ENCODE measurements at regions not wholly inside any gene's neighbourhood (a gene's known extent, or its start where the extent isn't known, plus 50 kb on each side); places are given as distances from the start of the nearest gene placed in this dataset.

DNA sequence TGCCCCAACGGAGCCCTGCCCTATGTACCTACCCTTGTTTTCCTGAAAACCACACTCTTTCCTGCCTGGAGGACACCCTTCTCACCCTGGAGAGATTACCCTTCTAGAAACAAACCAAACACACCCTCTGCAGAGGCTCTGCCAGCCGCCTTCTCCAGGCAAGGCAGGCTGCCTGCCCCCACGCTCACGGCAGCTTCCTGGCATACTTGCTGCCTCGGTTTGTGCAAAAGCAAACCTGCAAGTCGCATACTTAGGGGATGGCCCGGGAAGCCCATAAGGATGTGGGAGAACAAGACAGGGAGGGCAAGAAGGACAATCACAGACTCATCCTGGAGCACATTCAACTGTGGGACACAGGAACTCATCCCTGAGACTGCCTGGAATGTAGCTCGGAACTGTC lies 154.0 kb upstream of the DIO3 start:
- H2BK120ac ChIP-seq (ENCODE audit: low read depth, low read length) = no peak overlapping the region
- H4K91ac ChIP-seq (ENCODE audit: low read length) = no peak overlapping the region
- H4K8ac ChIP-seq (ENCODE audit: low read length) = no peak overlapping the region
- H3K4me3 ChIP-seq (ENCODE audit: insufficient read depth in 1 of 2, low read depth in 1 of 2, low read length in 2 of 2) = no peak overlapping the region
- H2BK12ac ChIP-seq (ENCODE audit: low read length in 2 of 2) = no peak overlapping the region
- no peaks in the 10 kb centered on the region for H3K36me3 ChIP-seq (ENCODE audit: control insufficient read depth in 1 of 2, insufficient read depth in 2 of 2, low read depth in 1 of 2, low read length in 2 of 2)
- H2AFZ ChIP-seq (ENCODE audit: low read depth, low read length) = no peak overlapping the region
- H2BK5ac ChIP-seq (ENCODE audit: low read depth, low read length, poor library complexity, severe bottlenecking) = no peak overlapping the region
- H3K79me1 ChIP-seq (replicated peaks; ENCODE audit: low read length, poor library complexity, severe bottlenecking) = no peaks in the 10 kb centered on the region
- H3K4me2 ChIP-seq (ENCODE audit: low read length, poor library complexity, severe bottlenecking) = no peak overlapping the region
- no peaks in the 10 kb centered on the region for H3K4me1 ChIP-seq (ENCODE audit: control insufficient read depth, insufficient read depth, low read depth, low read length)
- H3K27ac ChIP-seq (ENCODE audit: low read length, poor library complexity, severe bottlenecking) = no peak overlapping the region
- H2BK15ac ChIP-seq (ENCODE audit: low read depth, poor library complexity, severe bottlenecking) = no peak overlapping the region
- H3K23ac ChIP-seq (ENCODE audit: low read length in 2 of 2) = no peak overlapping the region
- no peak overlapping the region for H3K4ac ChIP-seq (ENCODE audit: low read depth in 1 of 2, low read length in 2 of 2)
- H3K9ac ChIP-seq (ENCODE audit: low read length) = no peak overlapping the region
- no peak overlapping the region for H3K14ac ChIP-seq (ENCODE audit: low read length in 2 of 2)
- WGBS = 81% methylated on average over 8 of the region's 8 CpGs
- H3K9me3 ChIP-seq (ENCODE audit: control insufficient read depth, low read length) = no peaks in the 10 kb centered on the region
- no peak overlapping the region for H2AK5ac ChIP-seq (ENCODE audit: low read length, severe bottlenecking)
- no peak overlapping the region for H3K18ac ChIP-seq (ENCODE audit: low read depth in 1 of 2, low read length in 2 of 2)
- peaks cover 0 to 25% of the 10 kb centered on the region in 2 experiments for H3K27me3 ChIP-seq (ENCODE audit: control insufficient read depth in 1 of 2, insufficient read depth in 1 of 2, low read length in 2 of 2)
- DNase-seq = no peak

DNA sequence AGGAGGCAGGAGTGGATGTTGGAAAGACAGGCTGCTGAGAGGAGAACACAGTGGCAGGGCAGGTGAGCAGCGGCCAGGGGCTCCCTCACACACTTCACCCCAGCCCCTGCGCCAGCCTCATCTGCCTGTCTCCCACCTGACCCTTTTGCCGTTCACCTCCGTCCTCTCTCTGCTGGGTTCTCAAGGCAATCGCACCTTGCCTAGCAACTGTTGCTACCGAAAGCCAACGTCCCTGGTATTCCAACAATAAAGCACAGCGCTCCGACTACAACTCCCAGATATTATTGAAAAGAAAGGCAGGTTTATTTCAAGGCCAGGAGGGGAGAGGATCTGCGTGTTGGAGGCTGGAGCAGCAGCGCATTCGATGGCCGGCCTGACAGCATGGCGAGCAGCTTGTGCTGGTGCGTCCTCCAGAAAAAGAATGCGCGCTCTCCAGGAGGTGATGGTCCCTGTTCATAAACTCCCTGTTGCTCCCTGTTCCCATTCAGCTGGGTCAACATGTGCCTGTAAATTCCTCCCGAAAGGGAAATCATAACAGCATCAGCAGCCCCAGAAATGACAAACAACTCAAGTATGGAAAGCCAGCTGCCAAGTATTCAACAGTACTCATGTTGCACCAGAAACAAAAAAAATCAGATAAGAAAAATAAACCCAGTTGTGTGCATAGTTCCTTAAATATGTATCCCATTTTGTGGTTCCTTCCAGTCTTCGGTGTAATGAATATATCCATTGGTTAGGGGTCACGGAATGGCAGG lies 153.0 kb upstream of the DIO3 start:
- no peak for DNase-seq
- no peaks in the 10 kb centered on the region for H3K79me1 ChIP-seq (replicated peaks; ENCODE audit: low read length, poor library complexity, severe bottlenecking)
- no peaks in the 10 kb centered on the region for H3K9me3 ChIP-seq (ENCODE audit: control insufficient read depth, low read length)
- H3K4me1 ChIP-seq (ENCODE audit: control insufficient read depth, insufficient read depth, low read depth, low read length) = no peaks in the 10 kb centered on the region
- H2AFZ ChIP-seq (ENCODE audit: low read depth, low read length) = no peak overlapping the region
- no peak overlapping the region for H2BK12ac ChIP-seq (ENCODE audit: low read length in 2 of 2)
- H4K8ac ChIP-seq (ENCODE audit: low read length) = no peak overlapping the region
- peak overlapping the region; percentile 18 for H3K9ac ChIP-seq (ENCODE audit: low read length)
- 85% methylated on average over 20 of the region's 20 CpGs for WGBS
- no peak overlapping the region for H3K4me2 ChIP-seq (ENCODE audit: low read length, poor library complexity, severe bottlenecking)
- H4K91ac ChIP-seq (ENCODE audit: low read length) = no peak overlapping the region
- peak overlapping the region; percentile 26 to 34 for H3K4me3 ChIP-seq (ENCODE audit: insufficient read depth in 1 of 2, low read depth in 1 of 2, low read length in 2 of 2)
- H3K27me3 ChIP-seq (ENCODE audit: control insufficient read depth in 1 of 2, insufficient read depth in 1 of 2, low read length in 2 of 2) = peaks cover 0 to 27% of the 10 kb centered on the region in 2 experiments
- H2BK15ac ChIP-seq (ENCODE audit: low read depth, poor library complexity, severe bottlenecking) = no peak overlapping the region
- H3K23ac ChIP-seq (ENCODE audit: low read length in 2 of 2) = no peak overlapping the region
- no peaks in the 10 kb centered on the region for H3K36me3 ChIP-seq (ENCODE audit: control insufficient read depth in 1 of 2, insufficient read depth in 2 of 2, low read depth in 1 of 2, low read length in 2 of 2)
- H3K4ac ChIP-seq (ENCODE audit: low read depth in 1 of 2, low read length in 2 of 2) = no peak overlapping the region
- H3K18ac ChIP-seq (ENCODE audit: low read depth in 1 of 2, low read length in 2 of 2) = no peak overlapping the region
- no peak overlapping the region for H2BK120ac ChIP-seq (ENCODE audit: low read depth, low read length)
- no peak overlapping the region for H3K14ac ChIP-seq (ENCODE audit: low read length in 2 of 2)
- H2AK5ac ChIP-seq (ENCODE audit: low read length, severe bottlenecking) = no peak overlapping the region
- no peak overlapping the region for H3K27ac ChIP-seq (ENCODE audit: low read length, poor library complexity, severe bottlenecking)
- no peak overlapping the region for H2BK5ac ChIP-seq (ENCODE audit: low read depth, low read length, poor library complexity, severe bottlenecking)

DNA sequence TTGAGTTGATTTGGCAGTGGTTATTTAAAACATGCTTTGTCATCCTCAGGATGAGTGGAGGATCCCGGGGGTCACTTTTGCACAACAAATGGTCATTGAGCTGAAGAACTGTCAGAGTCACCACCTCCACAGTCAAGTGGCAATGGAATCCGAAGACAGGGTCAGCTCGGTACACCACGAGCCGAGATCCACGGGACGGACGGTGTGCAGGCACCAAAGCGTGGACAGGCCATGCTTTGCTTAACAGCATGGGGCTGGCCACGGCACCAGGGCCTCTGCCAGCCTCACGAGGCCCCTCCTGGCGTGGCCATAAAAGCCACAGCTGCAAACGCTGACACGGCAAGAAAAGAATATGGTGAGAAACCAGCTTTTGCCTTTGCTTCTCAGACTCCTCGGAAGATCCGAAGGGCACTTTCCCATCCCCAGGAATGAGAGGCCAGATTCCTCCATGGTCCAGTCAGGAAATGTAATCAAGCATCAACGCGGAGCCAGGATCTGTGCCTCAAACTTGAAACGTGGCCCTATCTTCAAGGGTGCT lies 152.2 kb upstream of the DIO3 start:
- DNase-seq = no peak
- Histone ChIP-seq H3K4me1 (ENCODE audit: control insufficient read depth, insufficient read depth, low read depth, low read length) (no peaks in the 10 kb centered on the region), H4K91ac (ENCODE audit: low read length) (no peak overlapping the region), H2AFZ (ENCODE audit: low read depth, low read length) (no peak overlapping the region), H3K23ac (ENCODE audit: low read length in 2 of 2) (no peak overlapping the region), H3K79me1 (replicated peaks; ENCODE audit: low read length, poor library complexity, severe bottlenecking) (no peaks in the 10 kb centered on the region), H3K27me3 (ENCODE audit: control insufficient read depth in 1 of 2, insufficient read depth in 1 of 2, low read length in 2 of 2) (peaks cover 0 to 28% of the 10 kb centered on the region in 2 experiments), H2BK120ac (ENCODE audit: low read depth, low read length) (no peak overlapping the region), H2BK5ac (ENCODE audit: low read depth, low read length, poor library complexity, severe bottlenecking) (no peak overlapping the region), H3K14ac (ENCODE audit: low read length in 2 of 2) (no peak overlapping the region), H2BK12ac (ENCODE audit: low read length in 2 of 2) (no peak overlapping the region), H3K18ac (ENCODE audit: low read depth in 1 of 2, low read length in 2 of 2) (no peak overlapping the region), H4K8ac (ENCODE audit: low read length) (no peak overlapping the region), H3K4ac (ENCODE audit: low read depth in 1 of 2, low read length in 2 of 2) (no peak overlapping the region), H3K27ac (ENCODE audit: low read length, poor library complexity, severe bottlenecking) (no peak overlapping the region), H3K4me2 (ENCODE audit: low read length, poor library complexity, severe bottlenecking) (no peak overlapping the region), H3K9me3 (ENCODE audit: control insufficient read depth, low read length) (no peaks in the 10 kb centered on the region), H2AK5ac (ENCODE audit: low read length, severe bottlenecking) (no peak overlapping the region), H3K4me3 (ENCODE audit: insufficient read depth in 1 of 2, low read depth in 1 of 2, low read length in 2 of 2) (no peak overlapping the region), H3K9ac (ENCODE audit: low read length) (no peak overlapping the region), H2BK15ac (ENCODE audit: low read depth, poor library complexity, severe bottlenecking) (no peak overlapping the region), H3K36me3 (ENCODE audit: control insufficient read depth in 1 of 2, insufficient read depth in 2 of 2, low read depth in 1 of 2, low read length in 2 of 2) (no peaks in the 10 kb centered on the region)
- 80% methylated on average over 19 of the region's 19 CpGs for WGBS

DNA sequence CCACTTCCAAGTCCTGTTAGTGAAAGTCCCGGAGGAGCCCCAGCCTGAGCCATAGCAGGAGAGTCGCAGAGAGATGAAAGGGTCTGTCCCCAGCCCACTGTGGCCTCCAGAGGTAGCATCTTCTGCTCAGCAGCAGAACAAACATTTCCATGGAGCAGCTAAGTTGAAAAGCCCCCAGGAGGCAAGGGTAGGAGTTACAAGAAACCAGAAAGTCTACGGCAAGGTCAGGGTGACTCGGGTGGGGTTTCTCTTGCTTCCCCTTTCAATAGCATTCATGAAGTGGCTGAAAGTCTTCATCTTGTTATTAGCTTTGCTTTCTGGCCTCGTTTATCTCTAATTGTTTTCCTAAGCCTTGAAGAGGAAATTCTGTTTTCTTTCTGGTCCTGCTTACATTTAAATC lies 151.2 kb upstream of the DIO3 start:
- DNase-seq = no peak
- Histone ChIP-seq H3K79me1 (replicated peaks; ENCODE audit: low read length, poor library complexity, severe bottlenecking) (no peaks in the 10 kb centered on the region), H3K9ac (ENCODE audit: low read length) (no peak overlapping the region), H3K9me3 (ENCODE audit: control insufficient read depth, low read length) (no peaks in the 10 kb centered on the region), H3K27ac (ENCODE audit: low read length, poor library complexity, severe bottlenecking) (no peak overlapping the region), H3K18ac (ENCODE audit: low read depth in 1 of 2, low read length in 2 of 2) (no peak overlapping the region), H2AK5ac (ENCODE audit: low read length, severe bottlenecking) (no peak overlapping the region), H2BK15ac (ENCODE audit: low read depth, poor library complexity, severe bottlenecking) (no peak overlapping the region), H2BK12ac (ENCODE audit: low read length in 2 of 2) (no peak overlapping the region), H3K36me3 (ENCODE audit: control insufficient read depth in 1 of 2, insufficient read depth in 2 of 2, low read depth in 1 of 2, low read length in 2 of 2) (no peaks in the 10 kb centered on the region), H3K14ac (ENCODE audit: low read length in 2 of 2) (no peak overlapping the region), H3K4me2 (ENCODE audit: low read length, poor library complexity, severe bottlenecking) (no peak overlapping the region), H2BK120ac (ENCODE audit: low read depth, low read length) (no peak overlapping the region), H2BK5ac (ENCODE audit: low read depth, low read length, poor library complexity, severe bottlenecking) (no peak overlapping the region), H3K4ac (ENCODE audit: low read depth in 1 of 2, low read length in 2 of 2) (no peak overlapping the region), H4K8ac (ENCODE audit: low read length) (no peak overlapping the region), H3K27me3 (ENCODE audit: control insufficient read depth in 1 of 2, insufficient read depth in 1 of 2, low read length in 2 of 2) (peaks cover 0 to 36% of the 10 kb centered on the region in 2 experiments), H3K23ac (ENCODE audit: low read length in 2 of 2) (no peak overlapping the region), H3K4me1 (ENCODE audit: control insufficient read depth, insufficient read depth, low read depth, low read length) (no peaks in the 10 kb centered on the region), H2AFZ (ENCODE audit: low read depth, low read length) (no peak overlapping the region), H4K91ac (ENCODE audit: low read length) (no peak overlapping the region), H3K4me3 (ENCODE audit: insufficient read depth in 1 of 2, low read depth in 1 of 2, low read length in 2 of 2) (no peak overlapping the region)
- WGBS = 70% methylated on average over 5 of the region's 5 CpGs
